Skin epidermis (tissue), 12 donors: ENCODE measurements at regions not wholly inside any gene's neighbourhood (a gene's known extent, or its start where the extent isn't known, plus 50 kb on each side); places are given as distances from the start of the nearest gene placed in this dataset.

Source experiments
- H3K27ac ChIP-seq, 21 experiments: fragments of 200-600 bp; sonication (generic) in 11 of 21; one replicate each; pipeline ENCODE4 v1.5.0; 2020; ENCODE audit warnings: mild to moderate bottlenecking in 3 of 21, inconsistent platforms in 2 of 21, moderate library complexity in 2 of 21
- H3K4me3 ChIP-seq, 7 experiments: fragments of 200-600 bp; sonication (generic) in 2 of 7; one replicate each; pipeline ENCODE4 v1.5.0; 2020; ENCODE audit warnings: inconsistent platforms in 2 of 7, mild to moderate bottlenecking in 2 of 7, moderate library complexity in 1 of 7

DNA sequence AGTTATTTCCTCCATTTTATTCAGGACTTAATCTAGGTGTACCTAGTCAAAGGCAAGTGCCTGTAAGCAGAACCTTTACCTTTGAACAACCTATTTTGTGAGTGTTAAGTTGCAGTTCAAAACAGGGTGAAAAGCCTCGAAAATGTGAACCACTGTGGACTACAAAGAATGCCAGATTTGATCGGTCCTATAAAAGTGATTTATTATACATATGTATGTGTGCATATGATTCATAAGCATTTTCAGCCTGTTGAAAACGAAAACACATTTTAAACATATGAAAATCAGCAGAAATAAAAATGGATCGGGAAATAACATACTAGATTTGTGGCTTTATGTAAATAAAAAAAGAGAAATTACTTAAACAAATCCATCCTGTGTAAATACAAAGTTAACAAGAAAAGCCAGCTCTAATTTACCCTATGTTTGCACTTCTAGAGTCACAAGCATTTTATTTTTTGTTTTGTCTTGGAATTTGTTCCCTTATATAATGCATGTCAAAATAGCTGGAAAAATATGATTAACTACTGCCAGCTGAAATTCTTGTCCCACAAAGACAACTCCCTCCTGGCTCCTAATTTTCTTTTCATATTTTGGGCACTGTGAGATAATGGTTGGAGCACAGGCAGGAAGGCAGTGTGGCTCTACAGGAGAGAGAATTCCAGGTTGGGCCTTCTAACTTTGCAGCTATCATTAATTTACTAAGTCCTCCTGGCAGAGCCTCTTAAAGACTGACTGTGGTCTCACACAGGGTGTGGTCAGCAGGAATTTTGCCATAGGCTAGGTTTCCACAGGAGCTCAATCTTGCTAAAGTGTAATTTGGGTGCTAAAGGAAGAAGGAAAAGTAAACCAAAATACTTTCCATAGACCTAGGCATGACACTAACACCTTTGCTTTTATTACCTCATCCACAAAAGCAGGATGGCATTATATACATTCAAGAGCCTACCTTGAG is 70.2 kb upstream of the CDC42BPA start:
- no peak overlapping the region for H3K27ac ChIP-seq

GRCh38 chr1:227379555-227379892 is 61.2 kb upstream of the CDC42BPA start:
- H3K4me3 ChIP-seq: no peak overlapping the region
- no peak overlapping the region for H3K27ac ChIP-seq

More for the DNA sequence above, 70.2 kb upstream of the CDC42BPA start:
- no peak overlapping the region for H3K4me3 ChIP-seq

DNA sequence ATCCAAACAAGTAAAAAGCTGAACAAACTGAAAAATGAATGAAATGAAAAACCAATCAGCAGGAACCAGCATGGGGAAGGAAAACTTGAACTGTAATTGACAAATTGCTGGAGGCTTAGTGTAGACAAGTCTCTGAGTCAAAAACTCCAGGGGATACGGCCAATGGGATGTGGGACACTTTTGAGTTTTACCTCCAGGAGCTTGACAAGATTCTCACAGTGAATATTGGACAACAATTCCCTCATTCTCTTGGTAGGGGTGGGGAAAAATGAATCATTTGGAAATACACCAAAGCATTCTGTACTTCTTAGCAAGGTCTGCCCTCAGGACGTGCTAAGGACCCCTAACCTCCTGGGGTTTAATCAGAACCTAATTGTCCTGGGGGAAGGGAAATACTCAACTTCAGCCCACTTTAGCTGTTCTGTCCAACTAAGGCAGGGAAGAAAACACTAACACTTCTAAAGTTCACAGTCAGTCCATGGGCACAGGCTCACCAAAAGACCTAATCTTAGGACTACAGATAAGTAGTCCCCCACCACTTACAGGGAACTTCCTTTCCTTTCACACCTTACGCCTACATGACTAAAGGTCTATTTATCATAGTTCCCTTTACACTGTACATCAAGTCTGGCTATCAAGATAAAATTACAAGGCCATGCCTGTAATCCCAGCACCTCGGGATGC is 60.7 kb upstream of the CDC42BPA start:
- no peak overlapping the region for H3K4me3 ChIP-seq
- H3K27ac ChIP-seq: no peak overlapping the region

DNA sequence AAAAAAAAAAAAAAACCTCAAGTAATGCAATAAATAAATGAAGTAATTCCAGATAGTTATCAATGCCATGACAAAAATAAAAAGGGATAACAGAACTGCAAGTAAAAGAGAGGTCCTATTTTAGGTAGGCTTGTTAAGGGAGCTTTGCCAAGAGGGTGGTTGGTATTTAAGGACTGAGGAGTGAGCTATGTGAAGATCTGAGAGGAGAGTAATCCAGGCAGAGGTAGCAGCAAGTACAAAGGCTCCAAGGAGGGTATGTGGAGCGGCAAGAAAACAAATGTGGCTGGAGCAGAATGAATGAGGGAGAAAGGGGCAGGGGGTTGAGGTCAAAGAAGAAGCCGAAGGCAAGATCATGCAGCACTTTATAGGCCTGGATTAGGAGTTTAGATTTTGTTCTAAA is 59.9 kb upstream of the CDC42BPA start:
- H3K27ac ChIP-seq: no peak overlapping the region
- no peak overlapping the region for H3K4me3 ChIP-seq

DNA sequence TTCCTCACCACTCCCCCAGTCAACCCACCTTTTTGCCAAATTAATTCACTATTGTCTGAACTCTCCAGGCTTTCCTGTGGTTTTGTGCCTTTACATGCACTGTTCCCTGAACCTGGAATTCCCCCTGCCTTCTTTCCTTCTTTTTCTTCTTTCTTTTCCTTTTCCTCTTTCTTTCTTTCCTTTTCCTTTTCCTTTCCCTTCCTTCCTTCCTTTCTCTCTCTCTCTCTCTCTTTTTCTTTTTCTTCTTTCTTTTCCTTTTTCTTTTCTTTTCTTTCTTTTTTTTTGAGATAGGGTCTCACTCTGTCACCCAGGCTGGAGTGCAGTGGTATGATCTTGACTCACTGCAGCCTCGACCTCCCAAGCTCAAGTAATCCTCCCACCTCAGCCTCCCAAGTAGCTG is 56.6 kb upstream of the CDC42BPA start:
- no peak overlapping the region for H3K27ac ChIP-seq
- H3K4me3 ChIP-seq: no peak overlapping the region

DNA sequence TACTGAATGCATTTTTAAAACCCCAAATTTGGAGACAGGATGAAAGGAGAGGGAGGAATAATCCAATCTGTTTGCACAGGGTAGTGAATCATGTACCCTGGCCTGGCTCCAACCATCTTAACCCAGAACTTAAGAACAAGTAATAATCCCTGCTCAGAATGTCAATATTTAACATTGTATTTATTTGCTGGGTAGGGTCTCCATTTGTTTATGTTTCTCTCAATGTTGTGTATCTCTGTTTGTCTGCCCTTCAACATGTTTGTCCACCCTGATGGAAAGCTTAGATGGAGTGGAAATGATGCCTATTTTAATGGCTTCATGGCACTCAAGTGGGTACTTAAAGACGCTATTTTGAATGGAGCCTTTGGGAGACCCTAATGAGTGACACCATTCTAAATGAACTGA is 54.4 kb upstream of the CDC42BPA start:
- no peak overlapping the region for H3K4me3 ChIP-seq
- H3K27ac ChIP-seq: no peak overlapping the region

- H3K27ac ChIP-seq: no peak overlapping the region
- H3K4me3 ChIP-seq: no peak overlapping the region
These were observed 52.4 kb upstream of the CDC42BPA start for GRCh38 chr1:227370533-227371254.

- Histone ChIP-seq H3K4me3 (no peak overlapping the region), H3K27ac (no peak overlapping the region)
These were observed 50.9 kb upstream of the CDC42BPA start for GRCh38 chr1:227369102-227369760.
